ENCODE measurements at regions not wholly inside any gene's neighbourhood (a gene's known extent, or its start where the extent isn't known, plus 50 kb on each side); places are given as distances from the start of the nearest gene placed in this dataset.

DNA sequence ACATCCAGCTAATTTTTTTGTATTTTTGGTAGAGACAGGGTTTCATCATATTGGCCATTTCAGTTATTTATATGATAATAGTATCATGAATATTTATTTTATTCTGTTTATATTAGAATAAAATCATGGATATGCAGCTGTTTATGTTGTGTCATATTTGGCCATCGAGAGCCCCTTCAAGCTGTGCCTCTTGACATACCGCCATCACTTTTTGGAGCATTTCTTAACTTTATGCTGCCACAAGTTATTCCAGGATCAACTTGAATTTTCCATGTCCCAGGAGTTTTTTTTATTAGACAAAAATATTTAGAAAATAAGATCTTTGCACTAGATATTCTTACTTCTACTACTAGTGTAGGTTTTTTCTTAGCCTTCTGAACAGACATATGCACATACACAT, 1067.0 kb upstream of the LRRTM3 start:
- no peaks in the 10 kb centered on the region for H3K79me2 ChIP-seq (ENCODE audit: low read length)
- TF ChIP-seq EZH2phosphoT487 (IDR thresholded peaks at IDR 0.05; ENCODE audit: low read depth): no peak
- TF ChIP-seq, protein P1, sequence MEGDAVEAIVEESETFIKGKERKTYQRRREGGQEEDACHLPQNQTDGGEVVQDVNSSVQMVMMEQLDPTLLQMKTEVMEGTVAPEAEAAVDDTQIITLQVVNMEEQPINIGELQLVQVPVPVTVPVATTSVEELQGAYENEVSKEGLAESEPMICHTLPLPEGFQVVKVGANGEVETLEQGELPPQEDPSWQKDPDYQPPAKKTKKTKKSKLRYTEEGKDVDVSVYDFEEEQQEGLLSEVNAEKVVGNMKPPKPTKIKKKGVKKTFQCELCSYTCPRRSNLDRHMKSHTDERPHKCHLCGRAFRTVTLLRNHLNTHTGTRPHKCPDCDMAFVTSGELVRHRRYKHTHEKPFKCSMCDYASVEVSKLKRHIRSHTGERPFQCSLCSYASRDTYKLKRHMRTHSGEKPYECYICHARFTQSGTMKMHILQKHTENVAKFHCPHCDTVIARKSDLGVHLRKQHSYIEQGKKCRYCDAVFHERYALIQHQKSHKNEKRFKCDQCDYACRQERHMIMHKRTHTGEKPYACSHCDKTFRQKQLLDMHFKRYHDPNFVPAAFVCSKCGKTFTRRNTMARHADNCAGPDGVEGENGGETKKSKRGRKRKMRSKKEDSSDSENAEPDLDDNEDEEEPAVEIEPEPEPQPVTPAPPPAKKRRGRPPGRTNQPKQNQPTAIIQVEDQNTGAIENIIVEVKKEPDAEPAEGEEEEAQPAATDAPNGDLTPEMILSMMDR (IDR thresholded peaks at IDR 0.05; ENCODE audit: low read depth, low read length): no peak
- no peaks in the 10 kb centered on the region for H3K27me3 ChIP-seq (ENCODE audit: low read depth, low read length)
- H3K4me1 ChIP-seq (ENCODE audit: low read length): peaks cover 11% of the 10 kb centered on the region
- H3K4me3 ChIP-seq (ENCODE audit: low read length): no peak overlapping the region
- H3K9ac ChIP-seq (ENCODE audit: low read length): no peak overlapping the region
- H3K4me2 ChIP-seq (ENCODE audit: low read length): no peak overlapping the region
- H4K20me1 ChIP-seq (ENCODE audit: insufficient read depth, low read length): no peaks in the 10 kb centered on the region
- no peak overlapping the region for H2AFZ ChIP-seq (ENCODE audit: low read depth, low read length)
- H3K27ac ChIP-seq (ENCODE audit: low read length): no peak overlapping the region
- H3K9me3 ChIP-seq (ENCODE audit: insufficient read depth, low read length): no peaks in the 10 kb centered on the region
- no peaks in the 10 kb centered on the region for H3K36me3 ChIP-seq (replicated peaks; ENCODE audit: low read depth, low read length)

DNA sequence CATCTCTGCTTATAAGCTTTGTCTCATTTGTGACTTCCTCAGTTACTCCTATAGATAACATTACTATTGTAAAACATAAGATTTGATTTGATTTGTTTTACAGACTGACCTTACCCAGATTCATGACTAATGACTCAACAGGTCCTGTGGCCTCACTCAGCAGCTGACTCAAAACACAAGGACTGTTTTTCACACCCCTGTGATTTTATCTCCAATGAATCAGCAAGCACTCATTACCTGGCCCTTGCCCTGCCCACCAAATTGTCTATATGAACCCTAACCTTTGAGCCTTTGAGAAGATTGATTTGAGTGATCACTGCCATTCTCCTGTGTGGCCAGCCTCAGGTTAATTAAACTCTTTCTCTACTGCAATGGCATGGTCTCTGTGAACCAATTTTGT, 1064.6 kb upstream of the LRRTM3 start:
- Histone ChIP-seq H4K20me1 (ENCODE audit: insufficient read depth, low read length) (no peaks in the 10 kb centered on the region), H2AFZ (ENCODE audit: low read depth, low read length) (no peak overlapping the region), H3K4me1 (ENCODE audit: low read length) (peaks cover 11% of the 10 kb centered on the region), H3K9ac (ENCODE audit: low read length) (no peak overlapping the region), H3K79me2 (ENCODE audit: low read length) (no peaks in the 10 kb centered on the region), H3K9me3 (ENCODE audit: insufficient read depth, low read length) (no peaks in the 10 kb centered on the region), H3K27me3 (ENCODE audit: low read depth, low read length) (no peaks in the 10 kb centered on the region), H3K27ac (ENCODE audit: low read length) (no peak overlapping the region), H3K4me3 (ENCODE audit: low read length) (no peak overlapping the region), H3K4me2 (ENCODE audit: low read length) (peak overlapping the region; percentile 20), H3K36me3 (replicated peaks; ENCODE audit: low read depth, low read length) (no peaks in the 10 kb centered on the region)
- TF ChIP-seq, protein P1 (IDR thresholded peaks at IDR 0.05; ENCODE audit: low read depth, low read length): no peak
- no peak for TF ChIP-seq EZH2phosphoT487 (IDR thresholded peaks at IDR 0.05; ENCODE audit: low read depth)
